IPS-NIHi11 (cell line): ENCODE measurements at regions not wholly inside any gene's neighbourhood (a gene's known extent, or its start where the extent isn't known, plus 50 kb on each side); places are given as distances from the start of the nearest gene placed in this dataset.

ENCODE experiments used
- DNase-seq: peaks from one replicate; pipeline ENCODE4 v3.0.0; 2012; ENCODE audit warnings: mixed read lengths, low spot score

DNA sequence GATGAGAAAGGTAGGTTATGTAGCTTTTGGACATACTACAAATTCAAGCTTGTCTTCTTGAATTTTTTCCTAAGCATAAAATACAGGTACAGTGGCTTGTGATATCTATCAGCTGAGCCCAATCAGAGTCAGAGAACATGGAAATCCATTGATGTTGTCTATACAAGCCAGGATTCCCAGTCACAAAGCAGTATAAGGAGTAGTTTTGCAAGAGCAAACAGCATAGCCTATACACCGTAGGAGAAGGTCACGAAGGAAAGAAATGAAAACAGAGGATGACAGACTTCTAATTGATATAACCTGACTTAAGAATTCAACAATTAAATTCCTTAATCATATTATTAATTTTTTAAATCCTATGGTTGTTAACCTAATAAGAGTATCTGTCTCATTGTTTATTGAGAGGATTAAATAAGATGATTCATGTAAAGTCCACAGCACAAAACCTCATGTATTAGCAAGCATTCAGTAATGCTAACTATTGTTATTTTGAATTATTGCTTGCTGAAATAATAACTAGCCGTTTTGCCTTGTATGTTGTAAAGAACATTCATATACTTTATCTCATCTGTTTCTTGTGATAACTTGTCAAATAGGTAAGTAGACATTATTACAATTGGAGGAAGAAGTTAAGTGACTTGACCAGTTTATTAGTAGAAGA is 276.6 kb upstream of the ZPLD1 start:
- DNase-seq = no peak

DNA sequence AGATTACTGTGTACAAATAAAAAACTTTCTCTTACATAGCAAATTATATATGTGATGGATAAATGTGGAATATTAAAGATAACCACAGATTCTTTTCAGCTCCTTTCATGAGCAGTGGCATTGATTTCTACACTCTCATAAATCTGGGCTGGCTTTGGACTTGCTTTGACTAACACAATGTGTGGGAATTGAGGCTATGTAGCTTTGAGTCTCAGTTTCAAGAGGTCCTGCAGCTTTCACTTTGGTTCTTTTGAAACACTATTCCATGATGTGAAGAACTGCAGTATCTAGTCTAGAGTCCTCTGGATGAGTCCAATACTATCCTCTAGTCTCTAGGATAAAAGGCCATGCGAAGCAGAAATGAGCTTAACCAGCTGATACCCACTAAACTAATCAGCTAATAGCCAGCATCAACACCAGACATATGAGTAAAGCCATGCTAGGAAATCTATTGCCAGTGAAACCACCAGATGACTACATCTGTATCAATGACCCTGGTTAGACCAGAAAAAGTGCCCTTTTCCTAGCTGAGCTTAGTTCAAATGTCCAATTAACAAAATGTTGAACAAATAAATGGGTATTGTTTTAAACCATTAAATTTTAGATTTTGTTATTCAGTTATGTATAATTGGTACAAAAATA is 274.9 kb upstream of the ZPLD1 start:
- no peak for DNase-seq

- no peak for DNase-seq
Observed at GRCh38 chr3:102161384-102162006, 273.3 kb upstream of the ZPLD1 start.

DNA sequence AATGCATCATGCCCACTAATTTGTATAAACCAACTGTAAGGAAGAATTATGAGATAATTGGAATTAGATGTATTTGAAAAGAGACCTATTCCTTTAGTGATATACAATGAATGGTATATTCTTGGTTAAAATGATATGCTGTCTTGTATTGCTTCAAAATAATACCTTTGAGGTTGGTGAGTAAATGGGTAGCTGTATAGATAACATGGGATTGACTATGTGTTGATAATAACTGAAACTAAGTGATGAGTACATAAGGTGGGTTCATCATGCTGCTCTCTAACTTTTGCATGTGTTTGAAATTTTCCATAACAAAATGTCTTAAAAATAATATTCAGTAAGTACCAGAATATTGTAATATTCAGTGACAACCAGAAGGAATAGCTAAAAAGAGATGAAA is 272.6 kb upstream of the ZPLD1 start:
- DNase-seq = no peak

DNA sequence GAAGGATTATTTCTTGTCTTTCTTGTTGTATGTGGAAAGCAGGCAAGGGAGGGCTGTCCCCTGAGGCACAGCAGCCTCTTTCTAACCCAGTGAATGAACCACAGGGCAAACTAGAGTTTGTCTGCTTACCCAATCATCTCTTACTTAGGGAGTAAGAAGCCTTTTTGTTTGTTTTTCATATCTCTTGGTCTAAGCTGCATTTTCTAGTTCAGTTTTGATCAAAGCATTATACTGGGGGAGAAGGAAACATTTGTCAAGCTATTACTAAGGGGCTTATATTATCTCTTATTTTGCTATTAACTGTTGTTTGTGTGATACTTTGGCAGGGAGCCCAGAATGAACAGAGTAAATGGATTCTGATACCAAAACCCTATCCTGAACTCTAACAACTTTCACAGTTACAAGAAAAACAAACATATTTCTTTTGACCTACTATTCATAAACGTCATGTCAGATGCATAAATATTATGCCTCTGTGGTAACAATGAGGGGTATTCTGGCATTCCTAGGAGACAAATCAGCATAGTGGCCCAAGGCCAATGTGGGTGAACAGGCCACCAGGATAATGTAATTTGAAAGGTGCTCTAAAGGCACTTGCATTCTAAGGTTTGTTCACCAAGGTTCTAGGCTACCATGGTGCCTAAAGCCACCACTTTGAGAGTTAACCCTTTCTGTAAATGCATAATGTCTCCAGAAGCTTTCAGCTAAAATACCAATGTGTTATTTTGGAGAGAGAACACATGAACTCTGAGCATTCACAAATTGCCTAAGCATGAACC is 271.6 kb upstream of the ZPLD1 start:
- DNase-seq = no peak

- no peak for DNase-seq
Observed at GRCh38 chr3:102163818-102164154, 271.0 kb upstream of the ZPLD1 start.

- no peak for DNase-seq
Observed at GRCh38 chr3:102165367-102165766, 269.4 kb upstream of the ZPLD1 start.

DNA sequence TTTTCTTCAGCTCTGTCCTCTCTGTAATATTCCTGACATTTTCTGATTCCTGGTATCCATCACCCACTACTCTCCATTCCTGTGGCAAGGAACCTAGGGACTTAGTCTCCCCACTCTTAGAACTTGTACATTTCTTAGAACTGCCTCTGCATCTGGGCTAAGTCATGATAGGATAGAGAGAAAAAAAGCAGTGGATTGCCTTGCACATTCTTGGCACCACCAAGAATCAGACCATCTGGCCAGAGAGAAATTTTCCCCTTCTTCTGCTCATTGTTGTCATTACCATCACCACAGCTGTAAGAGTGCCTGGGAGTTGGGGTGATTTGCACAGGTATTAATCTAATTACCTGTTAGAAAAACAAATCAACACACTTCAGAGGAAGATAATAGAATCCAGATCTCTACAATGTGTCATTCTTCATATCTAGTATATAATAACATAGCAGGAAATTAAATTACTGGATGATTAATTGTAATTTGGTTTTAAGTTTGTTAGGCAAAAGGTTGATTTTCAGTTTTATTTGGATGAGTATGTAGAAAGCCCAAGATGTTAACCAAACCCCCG is 264.8 kb upstream of the ZPLD1 start:
- no peak for DNase-seq

- no peak for DNase-seq
Observed at GRCh38 chr3:102170545-102170944, 264.3 kb upstream of the ZPLD1 start.

DNA sequence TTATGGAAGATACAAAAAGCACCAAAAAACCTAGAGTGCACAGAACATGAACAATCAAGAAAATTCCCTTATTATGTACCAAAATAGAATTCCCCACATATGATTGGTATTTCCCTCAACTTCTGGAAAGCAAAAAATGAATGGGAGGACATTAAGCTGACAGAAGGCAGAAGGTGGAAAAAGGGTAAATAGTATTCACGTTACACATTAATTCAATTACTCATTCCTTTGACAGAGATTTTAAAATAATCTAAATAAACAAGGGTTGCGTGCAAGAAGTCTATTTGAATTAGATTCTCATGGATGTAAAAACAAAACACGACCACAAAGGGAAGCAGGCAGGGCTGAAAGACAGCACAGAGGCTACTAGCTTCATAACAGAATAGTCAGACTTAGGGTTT is 260.5 kb upstream of the ZPLD1 start:
- DNase-seq = no peak

GRCh38 chr3:102174832-102175374 is 259.9 kb upstream of the ZPLD1 start:
- DNase-seq = no peak

DNA sequence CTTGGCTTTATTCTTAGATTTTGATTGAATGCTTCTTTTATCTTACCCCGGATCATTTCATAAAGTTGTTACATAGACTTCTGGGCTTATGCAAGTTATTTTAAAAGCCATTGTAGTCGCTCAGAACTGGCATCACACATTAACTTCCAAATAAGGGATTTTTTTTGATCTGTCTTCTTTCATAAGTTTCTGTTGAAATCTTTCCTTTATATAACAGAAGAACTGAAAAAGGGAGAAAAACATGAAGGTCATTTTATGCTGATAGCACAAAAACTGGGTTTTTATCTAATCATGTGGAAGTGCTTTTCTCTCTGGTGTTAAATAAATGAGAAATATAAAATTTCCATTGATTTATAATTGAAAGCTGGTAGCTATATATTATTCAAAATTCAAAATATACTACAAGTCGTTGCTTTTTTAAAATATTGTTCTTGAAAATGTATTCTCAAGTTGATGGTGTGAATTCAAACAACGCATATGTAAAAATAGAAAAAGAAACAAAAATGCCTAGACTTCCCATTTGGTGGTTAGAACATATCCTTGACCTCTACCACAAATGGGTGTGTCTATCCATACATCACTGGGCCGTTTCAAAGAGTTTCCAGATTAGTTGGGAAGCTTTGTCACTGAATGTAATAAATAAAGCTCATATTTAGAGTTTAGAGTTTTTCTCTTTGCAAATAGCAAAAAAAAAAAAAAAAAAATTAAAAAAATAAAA is 258.3 kb upstream of the ZPLD1 start:
- DNase-seq = no peak

DNA sequence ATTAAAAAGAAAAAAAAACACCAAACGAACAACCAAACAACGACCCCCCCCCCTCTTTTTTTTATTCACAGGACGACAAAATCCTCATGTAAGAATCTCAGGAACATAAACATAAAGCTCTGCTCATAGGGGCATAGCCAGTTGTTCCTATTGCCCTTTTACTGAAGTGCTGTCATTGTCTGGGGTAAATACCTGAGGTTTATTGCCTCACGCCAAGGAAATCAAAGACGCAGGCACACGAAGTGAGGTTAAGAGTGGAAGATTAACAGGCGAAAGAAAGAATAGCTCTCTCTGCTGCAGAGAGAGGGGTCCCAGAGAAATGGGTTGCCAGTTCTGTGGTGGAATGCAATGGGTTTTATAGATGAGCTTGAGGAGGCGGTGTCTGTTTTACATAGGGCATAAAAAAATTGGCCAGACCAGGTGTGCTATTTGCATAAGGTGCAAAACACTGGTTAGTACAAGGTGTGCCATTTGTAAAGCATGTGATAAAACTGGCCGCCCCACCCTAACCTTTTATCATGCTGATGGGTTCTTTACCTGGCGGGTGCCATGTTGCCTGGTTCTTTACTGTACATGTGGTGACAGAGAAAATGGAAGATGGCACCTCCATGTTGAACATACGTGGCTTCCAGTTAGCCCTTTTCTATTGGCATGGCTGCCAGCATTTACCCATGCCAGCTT is 257.6 kb upstream of the ZPLD1 start:
- DNase-seq = no peak

- DNase-seq = no peak
Observed at GRCh38 chr3:102178817-102179216, 256.0 kb upstream of the ZPLD1 start.

GRCh38 chr3:102179326-102180177 is 255.3 kb upstream of the ZPLD1 start:
- DNase-seq = no peak

DNA sequence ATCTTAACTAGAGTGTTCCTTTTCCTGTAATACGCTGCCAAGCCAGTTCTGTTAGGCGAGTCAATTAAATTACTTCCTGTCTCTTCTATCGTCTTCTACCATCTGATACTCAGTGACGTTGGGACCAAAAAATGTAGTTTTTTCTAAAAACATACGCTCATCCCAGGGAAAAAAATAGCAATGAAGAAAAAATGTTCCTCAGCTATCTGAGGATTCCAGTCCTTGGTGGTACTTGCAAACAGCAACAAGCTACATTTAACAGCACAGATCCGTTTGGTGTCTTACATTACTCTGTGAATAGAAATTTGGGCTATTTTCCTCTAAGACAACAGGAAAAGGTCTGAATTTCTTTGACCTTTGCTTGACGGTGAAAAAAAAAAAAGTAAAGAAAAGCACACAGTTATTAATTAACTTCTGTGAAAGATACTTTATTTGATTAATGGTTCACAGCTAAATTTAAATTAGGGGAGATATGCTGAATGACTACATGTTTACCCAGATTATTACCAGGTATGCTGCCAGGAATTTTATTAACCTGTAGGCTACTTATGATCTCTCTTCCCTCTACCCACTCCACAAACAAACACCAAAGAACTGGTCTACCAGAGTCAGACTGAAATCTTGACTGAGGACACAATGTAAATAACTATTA is 254.4 kb upstream of the ZPLD1 start:
- no peak for DNase-seq

GRCh38 chr3:102181175-102181920 is 253.5 kb upstream of the ZPLD1 start:
- DNase-seq = peak; percentile 39

DNA sequence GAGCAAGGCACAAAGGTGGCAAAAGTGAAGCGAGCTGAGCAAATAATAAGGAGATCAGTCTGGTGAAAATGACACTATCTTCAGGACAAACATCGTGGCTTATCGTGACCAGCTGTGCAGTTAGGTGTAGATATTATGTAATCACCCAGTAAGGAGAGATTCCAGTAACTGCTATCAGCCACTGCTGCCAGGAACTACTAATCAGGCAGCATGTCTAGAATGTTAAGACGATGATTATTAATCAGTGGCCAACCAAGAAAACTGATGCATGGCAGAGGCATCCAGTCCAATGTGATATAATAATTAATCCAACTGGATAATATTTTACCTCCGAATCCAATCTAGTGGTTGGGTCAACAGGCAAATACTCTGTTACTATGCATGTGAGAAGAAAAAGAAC is 252.7 kb upstream of the ZPLD1 start:
- no peak for DNase-seq

DNA sequence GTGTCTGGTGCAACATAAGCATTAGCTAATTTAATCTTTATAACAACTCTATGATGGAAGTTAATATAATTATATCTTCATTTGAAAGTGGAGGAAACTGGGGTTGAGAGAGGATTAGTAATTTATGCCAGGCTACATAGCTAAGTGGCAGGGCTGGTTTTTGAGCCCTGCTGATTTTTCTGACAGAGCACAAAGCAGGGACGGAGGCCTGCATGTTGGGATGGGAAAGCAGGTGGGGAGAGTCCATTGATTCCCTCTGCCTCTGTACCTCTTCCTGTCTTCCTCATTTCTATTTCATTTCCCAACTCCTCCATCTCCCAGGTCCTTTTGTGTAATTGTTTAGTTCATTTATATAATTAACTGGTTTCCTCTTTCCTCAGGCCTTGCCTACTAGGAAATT is 251.6 kb upstream of the ZPLD1 start:
- no peak for DNase-seq
